H1 (cell line): ENCODE measurements at regions not wholly inside any gene's neighbourhood (a gene's known extent, or its start where the extent isn't known, plus 50 kb on each side); places are given as distances from the start of the nearest gene placed in this dataset.

Source experiments
- CTCF ChIA-PET: fragments of 300-600 bp; sonication (Branson Sonifier 250); formaldehyde crosslinking; loops from one replicate; lab custom pipeline; 2021; ENCODE audit not compliant: partially characterized antibody; lab: Charles Lee
- POLR2A ChIA-PET: fragments of 300-600 bp; sonication (Branson Sonifier 250); formaldehyde crosslinking; loops from one replicate; lab custom pipeline; 2021; ENCODE audit warnings: inconsistent platforms; ENCODE audit not compliant: partially characterized antibody; lab: Charles Lee
- DNase-seq, 2 experiments: peaks; one replicate each; pipeline versions ENCODE4 v3.0.0 to v3.0.0-alpha.2; 2010 to 2022; ENCODE audit warnings: low spot score in 2 of 2, low read depth in 1 of 2, mixed read lengths in 1 of 2
- FAIRE-seq: peaks from 2 replicates; lab custom pipeline; 2011; peaks lifted over from hg19 to GRCh38; lab: Jason Lieb, UNC
- H2AFZ ChIP-seq: 2 replicates; pipeline ENCODE4 v1.8.1; 2012; ENCODE audit warnings: low read length, inconsistent platforms
- H2AK5ac ChIP-seq: 2 replicates; pipeline ENCODE4 v1.6.1; 2013; ENCODE audit warnings: low read depth, low read length
- H2BK120ac ChIP-seq: replicated peaks from 2 replicates; pipeline ENCODE3; 2013; ENCODE audit warnings: low read depth, low read length, inconsistent platforms
- H2BK12ac ChIP-seq: 2 replicates; pipeline ENCODE4 v1.6.1; 2013; ENCODE audit warnings: low read depth, low read length
- H2BK15ac ChIP-seq: 2 replicates; pipeline ENCODE4 v1.6.1; 2013; ENCODE audit warnings: low read length
- H2BK20ac ChIP-seq: 2 replicates; pipeline ENCODE4 v1.6.1; 2013; ENCODE audit warnings: low read length
- H2BK5ac ChIP-seq: 2 replicates; pipeline ENCODE4 v1.6.1; 2013; ENCODE audit warnings: low read depth, low read length
- H3K14ac ChIP-seq: 2 replicates; pipeline ENCODE4 v1.6.1; 2013; ENCODE audit warnings: inconsistent platforms; ENCODE audit not compliant: insufficient read length
- H3K18ac ChIP-seq: 2 replicates; pipeline ENCODE4 v1.6.1; 2013; ENCODE audit warnings: low read length; ENCODE audit errors: extremely low read depth
- H3K23ac ChIP-seq: 2 replicates; pipeline ENCODE4 v1.6.1; 2013; ENCODE audit warnings: inconsistent platforms; ENCODE audit not compliant: insufficient read length
- H3K23me2 ChIP-seq: 2 replicates; pipeline ENCODE4 v1.6.1; 2013; ENCODE audit warnings: low read depth, low read length
- H3K27ac ChIP-seq: 2 replicates; pipeline ENCODE4 v1.6.1; 2011; ENCODE audit warnings: low read depth, low read length, inconsistent platforms
- H3K27me3 ChIP-seq, 4 experiments: replicated peaks in 1 of 4; 1 replicate in 1 of 4; 2 replicates in 3 of 4; pipeline versions ENCODE4 v1.6.1 to v1.8.1; 2011 to 2013; ENCODE audit warnings: low read length in 3 of 4, mild to moderate bottlenecking in 3 of 4, inconsistent platforms in 2 of 4, mixed read lengths in 2 of 4, moderate library complexity in 1 of 4; ENCODE audit not compliant: control insufficient read depth in 3 of 4, insufficient read depth in 3 of 4; ENCODE audit errors: extremely low read depth in 1 of 4
- H3K36me3 ChIP-seq, 4 experiments: 2 replicates each; pipeline versions ENCODE4 v1.6.1 to v1.8.1; 2011 to 2013; ENCODE audit warnings: mild to moderate bottlenecking in 4 of 4, low read length in 3 of 4, moderate library complexity in 2 of 4, control low read depth in 1 of 4, inconsistent platforms in 1 of 4; ENCODE audit not compliant: insufficient read depth in 4 of 4, control insufficient read depth in 2 of 4
- H3K4ac ChIP-seq: replicated peaks from 2 replicates; pipeline ENCODE3; 2013; ENCODE audit warnings: low read length, low read depth, mixed read lengths, inconsistent platforms; ENCODE audit not compliant: insufficient read length
- H3K4me1 ChIP-seq, 4 experiments: replicated peaks in 1 of 4; 1 replicate in 1 of 4; 2 replicates in 3 of 4; pipeline versions ENCODE4 v1.6.1 to v1.8.1; 2011 to 2013; ENCODE audit warnings: low read length in 3 of 4, inconsistent platforms in 2 of 4, mixed read lengths in 1 of 4; ENCODE audit not compliant: insufficient read depth in 4 of 4, control insufficient read depth in 3 of 4
- H3K4me2 ChIP-seq, 2 experiments: 2 replicates each; pipeline versions ENCODE4 v1.6.1 to v1.8.1; 2011 to 2013; ENCODE audit warnings: low read depth in 2 of 2, low read length in 2 of 2, control low read depth in 1 of 2, inconsistent platforms in 1 of 2, mild to moderate bottlenecking in 1 of 2; ENCODE audit not compliant: insufficient read depth in 1 of 2
- H3K4me3 ChIP-seq, 4 experiments: fragments of 200-600, 300-600 bp in 1 of 4; sonication (generic), shearing (Covaris generic), sonication (Bioruptor Twin) in 1 of 4; 2 replicates each; pipeline versions ENCODE4 v1.5.1 to v1.8.1; 2011 to 2016; ENCODE audit warnings: low read length in 4 of 4, low read depth in 3 of 4, control low read depth in 2 of 4, inconsistent platforms in 2 of 4, mild to moderate bottlenecking in 2 of 4, mixed read lengths in 1 of 4, moderate library complexity in 1 of 4; ENCODE audit not compliant: insufficient read depth in 2 of 4; ENCODE audit errors: extremely low read depth in 1 of 4
- H3K56ac ChIP-seq: replicated peaks from 2 replicates; pipeline ENCODE3; 2013; ENCODE audit warnings: low read depth, mild to moderate bottlenecking, mixed read lengths, low read length, inconsistent platforms; ENCODE audit not compliant: insufficient read length
- H3K79me1 ChIP-seq: 2 replicates; pipeline ENCODE4 v1.6.1; 2013; ENCODE audit warnings: low read depth, low read length, control low read depth
- H3K79me2 ChIP-seq, 2 experiments: 2 replicates each; pipeline versions ENCODE4 v1.6.1 to v1.8.1; 2012 to 2013; ENCODE audit warnings: low read length in 2 of 2, mild to moderate bottlenecking in 2 of 2, inconsistent platforms in 1 of 2; ENCODE audit not compliant: insufficient read depth in 2 of 2, control insufficient read depth in 1 of 2
- H3K9ac ChIP-seq, 4 experiments: replicated peaks in 1 of 4; 1 replicate in 1 of 4; 2 replicates in 3 of 4; pipeline versions ENCODE4 v1.6.1 to v1.8.1; 2011 to 2013; ENCODE audit warnings: low read depth in 3 of 4, low read length in 3 of 4, control low read depth in 2 of 4, mild to moderate bottlenecking in 2 of 4, moderate library complexity in 2 of 4, inconsistent platforms in 1 of 4; ENCODE audit errors: extremely low read depth in 1 of 4
- H3K9me3 ChIP-seq, 2 experiments: 2 replicates each; pipeline versions ENCODE4 v1.6.1 to v1.8.1; 2012 to 2013; ENCODE audit warnings: mild to moderate bottlenecking in 2 of 2, moderate library complexity in 2 of 2, control low read depth in 1 of 2, inconsistent platforms in 1 of 2, low read depth in 1 of 2, low read length in 1 of 2, mixed read lengths in 1 of 2; ENCODE audit not compliant: insufficient read depth in 2 of 2
- H4K20me1 ChIP-seq, 2 experiments: replicated peaks in 1 of 2; 2 replicates each; pipeline versions ENCODE3 to v1.8.1; 2011 to 2013; ENCODE audit warnings: inconsistent platforms in 2 of 2, low read length in 2 of 2, mild to moderate bottlenecking in 1 of 2; ENCODE audit not compliant: insufficient read depth in 2 of 2, control insufficient read depth in 1 of 2
- H4K5ac ChIP-seq: 2 replicates; pipeline ENCODE4 v1.6.1; 2013; ENCODE audit warnings: low read length, low read depth, mixed read lengths, inconsistent platforms; ENCODE audit not compliant: insufficient read length
- H4K8ac ChIP-seq: 2 replicates; pipeline ENCODE4 v1.8.0; 2013; ENCODE audit warnings: mild to moderate bottlenecking, moderate library complexity, low read length, inconsistent platforms; ENCODE audit not compliant: insufficient read depth; ENCODE audit errors: extremely low read depth
- H4K91ac ChIP-seq: replicated peaks from 2 replicates; pipeline ENCODE3; 2013; ENCODE audit warnings: low read length, mixed read lengths, inconsistent platforms; ENCODE audit not compliant: insufficient read length
- BCL11A ChIP-seq, 2 experiments: IDR thresholded peaks; one replicate each; pipeline ENCODE4 v1.6.1; 2011; ENCODE audit warnings: low read depth in 2 of 2, low read length in 2 of 2, mild to moderate bottlenecking in 2 of 2
- CBX5 ChIP-seq: fragments of 300-800, 300-1000 bp; sonication (generic); IDR thresholded peaks from 2 replicates; pipeline ENCODE4 v1.7.1; 2016; ENCODE audit warnings: antibody characterized with exemption, low read length, low read depth
- CBX8 ChIP-seq: fragments of 300-800, 300-1000 bp; sonication (generic); IDR thresholded peaks from 2 replicates; pipeline ENCODE4 v1.7.1; 2016; ENCODE audit warnings: low read depth, low read length, borderline replicate concordance
- GABPA ChIP-seq: IDR thresholded peaks from 2 replicates; pipeline ENCODE4 v1.6.1; 2011; ENCODE audit warnings: mild to moderate bottlenecking, low read length, moderate library complexity, borderline replicate concordance; ENCODE audit not compliant: insufficient read depth
- HDAC2 ChIP-seq, 2 experiments: fragments of 300-600 bp in 1 of 2; sonication (generic) in 1 of 2; IDR thresholded peaks; 2 replicates each; pipeline ENCODE4 v1.6.1; 2011 to 2012; ENCODE audit warnings: low read depth in 2 of 2, low read length in 2 of 2, mild to moderate bottlenecking in 2 of 2, moderate library complexity in 2 of 2, borderline replicate concordance in 1 of 2, inconsistent platforms in 1 of 2
- KDM4A ChIP-seq: IDR thresholded peaks from one replicate; pipeline ENCODE4 v1.7.1; 2012; ENCODE audit warnings: low read depth, mild to moderate bottlenecking, moderate library complexity, low read length, inconsistent platforms; ENCODE audit not compliant: severe bottlenecking
- POU5F1 ChIP-seq: IDR thresholded peaks from 2 replicates; pipeline ENCODE4 v1.6.1; 2011; ENCODE audit warnings: low read depth, mild to moderate bottlenecking, low read length, moderate library complexity
- SIX5 ChIP-seq: IDR thresholded peaks from 2 replicates; pipeline ENCODE4 v1.6.1; 2011; ENCODE audit warnings: mild to moderate bottlenecking, low read depth, low read length
- SP1 ChIP-seq: IDR thresholded peaks from 2 replicates; pipeline ENCODE4 v1.6.1; 2011; ENCODE audit warnings: low read depth, low read length
- SP4 ChIP-seq: IDR thresholded peaks from 2 replicates; pipeline ENCODE4 v1.6.1; 2012; ENCODE audit warnings: low read length, inconsistent platforms
- TAF7 ChIP-seq: optimal IDR thresholded peaks from 2 replicates; pipeline ENCODE3; 2011; ENCODE audit warnings: low read depth, mild to moderate bottlenecking, inconsistent platforms, low read length, moderate library complexity, borderline replicate concordance
- TCF12 ChIP-seq: IDR thresholded peaks from 2 replicates; pipeline ENCODE4 v1.6.1; 2011; ENCODE audit warnings: low read depth, mild to moderate bottlenecking, low read length
- TEAD4 ChIP-seq: IDR thresholded peaks from 2 replicates; pipeline ENCODE4 v1.6.1; 2012; ENCODE audit warnings: low read depth, low read length, inconsistent platforms, mixed read lengths
- WGBS, 2 experiments: shearing (Covaris generic) in 1 of 2; methylation state at CpG; one replicate each; pipeline versions ENCODE4 v1.1.6 to v1.1.7; 2013 to 2015; ENCODE audit warnings: low lambda C conversion rate in 2 of 2, mixed read lengths in 2 of 2, inconsistent platforms in 1 of 2, low coverage in 1 of 2, missing lambda C conversion rate in 1 of 2; ENCODE audit not compliant: insufficient replicate concordance in 2 of 2, insufficient coverage in 1 of 2, insufficient read length in 1 of 2; ENCODE audit errors: extremely low coverage in 1 of 2, missing lambda C conversion rate in 1 of 2; 5-methylcytosine and 5-hydroxymethylcytosine counted together
- TF ChIP-seq, protein P1 (sequence below): IDR thresholded peaks from 2 replicates; pipeline ENCODE4 v1.6.1; 2011; ENCODE audit warnings: low read length, improper control_type of control experiment

DNA sequence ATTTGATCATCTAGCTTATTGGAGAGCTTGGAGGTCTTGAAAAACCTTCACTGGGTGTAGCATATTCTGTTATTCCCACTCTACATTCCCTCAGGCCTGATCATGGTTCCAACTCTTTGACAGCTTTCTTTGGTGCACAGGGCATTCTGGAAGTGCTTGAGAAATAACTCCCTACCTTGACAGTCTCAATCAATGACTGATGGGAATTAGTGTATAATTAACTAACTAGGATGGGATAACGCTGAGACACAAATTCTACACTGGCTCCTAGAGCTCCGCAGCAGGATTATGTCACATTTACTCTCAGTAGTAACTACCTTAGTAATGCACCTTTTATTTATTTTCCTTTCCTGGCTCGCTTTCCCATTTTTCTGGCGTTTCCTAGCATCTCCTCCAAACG is 236.4 kb downstream of the MAP2K6 start:
- H4K20me1 ChIP-seq: no peaks in the 10 kb centered on the region
- POLR2A ChIA-PET: no interaction called here
- WGBS, 2 experiments: 92% methylated on average over 5 of the region's 5 CpGs; no CpG with 5 or more reads in 1 of the 2 experiments
- no peak overlapping the region for H3K23ac ChIP-seq
- no peak overlapping the region for H2BK12ac ChIP-seq
- no peak overlapping the region for H3K4me3 ChIP-seq
- no peaks in the 10 kb centered on the region for H3K23me2 ChIP-seq
- H4K91ac ChIP-seq: no peak overlapping the region
- CTCF ChIA-PET: interaction anchor here (2.0 kb wide), 1 partner anchor 42 kb away, joined by 10 read pairs; no protein-coding TSS in a partner anchor
- no peaks in the 10 kb centered on the region for H3K36me3 ChIP-seq
- H2AFZ ChIP-seq: peak overlapping the region; percentile 44
- DNase-seq: no peak
- no peak overlapping the region for H3K4ac ChIP-seq
- no peak for FAIRE-seq
- TF ChIP-seq GABPA: no peak
- no peak for TF ChIP-seq TAF7
- TF ChIP-seq, protein P1, sequence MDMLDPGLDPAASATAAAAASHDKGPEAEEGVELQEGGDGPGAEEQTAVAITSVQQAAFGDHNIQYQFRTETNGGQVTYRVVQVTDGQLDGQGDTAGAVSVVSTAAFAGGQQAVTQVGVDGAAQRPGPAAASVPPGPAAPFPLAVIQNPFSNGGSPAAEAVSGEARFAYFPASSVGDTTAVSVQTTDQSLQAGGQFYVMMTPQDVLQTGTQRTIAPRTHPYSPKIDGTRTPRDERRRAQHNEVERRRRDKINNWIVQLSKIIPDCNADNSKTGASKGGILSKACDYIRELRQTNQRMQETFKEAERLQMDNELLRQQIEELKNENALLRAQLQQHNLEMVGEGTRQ: no peak
- no peak for TF ChIP-seq KDM4A
- no peak for TF ChIP-seq POU5F1
- TF ChIP-seq SIX5: no peak
- no peak for TF ChIP-seq TCF12
- no peak for TF ChIP-seq CBX8
- TF ChIP-seq BCL11A (IDR thresholded peaks at IDR 0.05; ENCODE audit: low read depth in 2 of 2, low read length in 2 of 2): no peak
- no peak for TF ChIP-seq CBX5
- TF ChIP-seq HDAC2 (IDR thresholded peaks at IDR 0.05; ENCODE audit: borderline replicate concordance in 1 of 2, low read depth in 2 of 2, low read length in 2 of 2): no peak
- no peak for TF ChIP-seq SP1
- TF ChIP-seq TEAD4: no peak
- TF ChIP-seq SP4: no peak
- H3K4me2 ChIP-seq: no peak overlapping the region
- H3K9me3 ChIP-seq: peaks cover 0 to 4% of the 10 kb centered on the region in 2 experiments; a peak in 1 of 4 replicates
- no peak overlapping the region for H2BK120ac ChIP-seq
- no peak overlapping the region for H3K14ac ChIP-seq
- no peak overlapping the region for H4K8ac ChIP-seq
- H3K79me2 ChIP-seq: no peaks in the 10 kb centered on the region
- no peak overlapping the region for H3K27ac ChIP-seq
- no peak overlapping the region for H4K5ac ChIP-seq
- H3K9ac ChIP-seq: no peak overlapping the region
- no peak overlapping the region for H2BK20ac ChIP-seq
- H2AK5ac ChIP-seq: no peak overlapping the region
- no peaks in the 10 kb centered on the region for H3K27me3 ChIP-seq
- no peak overlapping the region for H3K56ac ChIP-seq
- no peaks in the 10 kb centered on the region for H3K79me1 ChIP-seq
- H3K4me1 ChIP-seq: no peaks in the 10 kb centered on the region
- no peak overlapping the region for H2BK5ac ChIP-seq
- H2BK15ac ChIP-seq: no peak overlapping the region
- no peak overlapping the region for H3K18ac ChIP-seq
